GM12872 (cell line): ENCODE measurements at regions not wholly inside any gene's neighbourhood (a gene's known extent, or its start where the extent isn't known, plus 50 kb on each side); places are given as distances from the start of the nearest gene placed in this dataset.

Source experiments
- CTCF ChIP-seq: IDR thresholded peaks from 3 replicates; pipeline ENCODE4 v1.5.1; 2011; ENCODE audit warnings: low read depth, mild to moderate bottlenecking, low read length, moderate library complexity; ENCODE audit not compliant: insufficient read depth

- no peak for TF ChIP-seq CTCF
Observed at GRCh38 chr2:172358691-172359556, 68.5 kb upstream of the ITGA6 start.

- no peak for TF ChIP-seq CTCF
Observed at GRCh38 chr2:172361360-172361759, 66.0 kb upstream of the ITGA6 start.

- no peak for TF ChIP-seq CTCF
Observed at GRCh38 chr2:172361840-172362239, 65.5 kb upstream of the ITGA6 start.

- TF ChIP-seq CTCF, result no peak
Observed at GRCh38 chr2:172364261-172364660, 63.1 kb upstream of the ITGA6 start.

GRCh38 chr2:172366596-172367150 lies 60.7 kb upstream of the ITGA6 start:
- no peak for TF ChIP-seq CTCF

- no peak for TF ChIP-seq CTCF
Observed at GRCh38 chr2:172370821-172371455, 56.4 kb upstream of the ITGA6 start.

GRCh38 chr2:172372436-172372835 lies 55.0 kb upstream of the ITGA6 start:
- TF ChIP-seq CTCF, result no peak
